ENCODE measurements at regions not wholly inside any gene's neighbourhood (a gene's known extent, or its start where the extent isn't known, plus 50 kb on each side); places are given as distances from the start of the nearest gene placed in this dataset.

DNA sequence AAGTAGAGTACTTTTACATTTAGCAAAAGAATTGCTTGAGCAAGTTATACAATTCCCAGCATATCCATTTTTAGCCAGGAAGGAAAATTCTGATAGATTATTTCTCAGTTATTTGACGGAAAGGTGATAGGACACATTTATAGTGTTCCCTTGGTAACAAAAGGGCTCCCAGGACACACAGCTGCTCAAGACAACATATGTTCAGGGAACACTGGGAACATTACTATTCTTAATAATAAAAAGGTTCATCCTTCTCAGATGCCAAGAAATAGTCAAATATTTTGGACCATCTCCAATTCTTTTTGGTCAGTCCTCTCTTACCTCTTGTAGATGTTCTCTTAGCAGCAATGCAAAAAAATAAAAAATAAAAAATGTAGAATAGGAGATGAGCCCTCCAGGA, 66.8 kb upstream of the SMAD1 start:
- no peak for TF ChIP-seq CTCF (IDR thresholded peaks at IDR 0.05; ENCODE audit: borderline replicate concordance, control extremely low read depth, extremely low read depth, insufficient read depth, missing control alignments)
- in situ Hi-C loops (cut with MboI; ENCODE audit: low sequenced_read_pairs, unreplicated experiment) = no loop called here

DNA sequence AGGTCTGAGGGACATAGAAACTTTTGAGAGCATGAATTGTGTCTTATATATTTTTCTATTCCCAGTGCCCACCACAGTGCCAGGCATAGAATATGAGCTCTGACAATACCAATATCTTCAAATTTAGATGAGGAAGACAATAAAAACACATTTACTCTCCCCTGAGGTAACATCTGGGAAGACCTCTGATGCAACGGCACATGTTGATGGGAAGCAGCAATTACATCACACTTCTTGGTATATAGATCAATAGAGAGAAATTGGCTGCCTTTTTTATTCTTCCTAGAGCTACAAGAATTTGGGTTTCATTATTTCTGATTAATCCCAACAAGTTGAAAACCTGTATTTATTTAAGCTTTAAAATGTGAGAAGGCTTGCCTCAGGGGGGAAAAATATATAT, 67.4 kb upstream of the SMAD1 start:
- in situ Hi-C loops (cut with MboI; ENCODE audit: low sequenced_read_pairs, unreplicated experiment) = no loop called here
- DNase-seq (ENCODE audit: low spot score) = no peak

More for the DNA sequence above, 66.8 kb upstream of the SMAD1 start:
- DNase-seq (ENCODE audit: low spot score) = no peak

DNA sequence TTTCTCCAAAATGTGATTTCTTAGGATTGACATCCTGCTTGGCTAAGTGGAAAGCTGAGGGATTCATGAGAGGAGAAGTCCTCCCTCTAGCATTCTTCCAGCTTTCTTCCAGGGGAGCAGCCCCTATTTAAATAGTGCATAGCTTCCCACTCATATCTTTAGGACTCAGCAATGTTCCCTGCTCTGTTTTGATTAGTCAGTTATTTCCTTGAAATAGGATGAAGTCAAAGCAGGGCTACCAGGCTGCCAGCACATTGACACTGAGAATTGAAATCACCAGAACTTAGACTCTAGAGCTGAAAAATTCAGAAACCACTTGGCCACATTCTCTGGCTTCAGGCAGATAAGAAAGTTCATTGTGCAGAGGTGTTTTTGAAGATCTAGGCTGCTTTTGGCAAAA, 74.7 kb upstream of the SMAD1 start:
- no peak for DNase-seq (ENCODE audit: low spot score)
- in situ Hi-C loops (cut with MboI; ENCODE audit: low sequenced_read_pairs, unreplicated experiment) = no loop called here
- no peak for TF ChIP-seq CTCF (IDR thresholded peaks at IDR 0.05; ENCODE audit: borderline replicate concordance, control extremely low read depth, extremely low read depth, insufficient read depth, missing control alignments)

More for the DNA sequence above, 67.4 kb upstream of the SMAD1 start:
- TF ChIP-seq CTCF (IDR thresholded peaks at IDR 0.05; ENCODE audit: borderline replicate concordance, control extremely low read depth, extremely low read depth, insufficient read depth, missing control alignments) = no peak

- in situ Hi-C loops (cut with MboI; ENCODE audit: low sequenced_read_pairs, unreplicated experiment) = no loop called here
Observed at GRCh38 chr4:145404761-145405160, 76.9 kb upstream of the SMAD1 start.

DNA sequence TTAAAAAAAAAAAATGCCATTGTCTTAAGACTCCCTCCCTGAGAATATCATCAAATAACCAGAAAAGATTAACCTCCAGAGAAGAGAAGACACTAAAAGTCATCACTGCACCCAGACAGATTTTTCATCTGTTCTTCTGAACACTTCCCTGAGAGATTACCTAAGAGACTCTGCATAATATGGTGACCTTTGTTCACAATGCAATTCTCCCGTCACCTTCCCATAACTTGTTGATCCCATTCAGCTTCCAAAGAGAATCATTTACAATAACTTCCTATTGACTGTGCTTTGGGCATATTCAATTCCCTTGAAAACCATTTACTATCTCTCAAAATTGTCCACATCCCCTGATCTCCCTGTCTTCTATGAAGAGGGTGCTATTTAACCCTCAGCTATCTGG, 85.1 kb upstream of the SMAD1 start:
- in situ Hi-C loops (cut with MboI; ENCODE audit: low sequenced_read_pairs, unreplicated experiment) = no loop called here
- TF ChIP-seq CTCF (IDR thresholded peaks at IDR 0.05; ENCODE audit: borderline replicate concordance, control extremely low read depth, extremely low read depth, insufficient read depth, missing control alignments) = no peak
- DNase-seq (ENCODE audit: low spot score) = no peak

More at GRCh38 chr4:145404761-145405160, 76.9 kb upstream of the SMAD1 start:
- TF ChIP-seq CTCF (IDR thresholded peaks at IDR 0.05; ENCODE audit: borderline replicate concordance, control extremely low read depth, extremely low read depth, insufficient read depth, missing control alignments) = no peak
- no peak for DNase-seq (ENCODE audit: low spot score)

DNA sequence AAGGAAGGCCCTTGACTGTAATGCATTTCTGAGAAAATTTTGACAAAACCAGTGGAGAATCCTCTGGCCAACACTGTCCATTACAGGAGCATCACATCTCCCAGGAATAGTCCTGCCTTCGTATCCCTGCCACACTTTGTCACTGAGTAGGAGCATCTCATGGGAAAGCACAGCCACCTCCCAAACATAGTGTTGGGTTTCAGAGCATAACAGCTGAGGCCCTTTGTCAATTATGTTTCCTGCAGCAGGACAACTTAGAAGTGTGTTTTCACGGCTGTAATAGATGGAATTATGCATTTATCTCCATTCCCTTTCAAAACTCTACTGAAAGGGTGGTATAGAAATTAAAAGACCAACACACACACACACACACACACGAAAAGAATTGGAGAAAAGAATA, 91.1 kb upstream of the SMAD1 start:
- in situ Hi-C loops (cut with MboI; ENCODE audit: low sequenced_read_pairs, unreplicated experiment) = no loop called here
- no peak for TF ChIP-seq CTCF (IDR thresholded peaks at IDR 0.05; ENCODE audit: borderline replicate concordance, control extremely low read depth, extremely low read depth, insufficient read depth, missing control alignments)
- no peak for DNase-seq (ENCODE audit: low spot score)

- DNase-seq (ENCODE audit: low spot score) = no peak
- no peak for TF ChIP-seq CTCF (IDR thresholded peaks at IDR 0.05; ENCODE audit: borderline replicate concordance, control extremely low read depth, extremely low read depth, insufficient read depth, missing control alignments)
- in situ Hi-C loops (cut with MboI; ENCODE audit: low sequenced_read_pairs, unreplicated experiment) = no loop called here
Observed at GRCh38 chr4:145389550-145389949, 92.1 kb upstream of the SMAD1 start.
